ENCODE measurements at regions not wholly inside any gene's neighbourhood (a gene's known extent, or its start where the extent isn't known, plus 50 kb on each side); places are given as distances from the start of the nearest gene placed in this dataset.

- CTCF ChIA-PET = no interaction called here
- Histone ChIP-seq H3K36me3 (ENCODE audit: control insufficient read depth in 2 of 2, insufficient read depth in 2 of 2, low read length in 1 of 2) (no peaks in the 10 kb centered on the region), H3K27ac (ENCODE audit: control insufficient read depth, insufficient read depth) (no peak overlapping the region), H3K9me3 (replicated peaks; ENCODE audit: control insufficient read depth, insufficient read depth, low read length) (no peaks in the 10 kb centered on the region), H4K20me1 (ENCODE audit: control insufficient read depth, insufficient read depth) (no peaks in the 10 kb centered on the region), H3K4me3 (no peak overlapping the region), H2AFZ (ENCODE audit: control insufficient read depth, low read depth, low read length) (no peak overlapping the region), H3K9ac (ENCODE audit: control insufficient read depth, insufficient read depth, low read length) (no peak overlapping the region), H3K79me2 (ENCODE audit: control insufficient read depth, insufficient read depth, low read length) (no peaks in the 10 kb centered on the region), H3K4me1 (ENCODE audit: control insufficient read depth, insufficient read depth, low read length) (no peaks in the 10 kb centered on the region), H3K27me3 (replicated peaks in 1 of 2; ENCODE audit: control insufficient read depth in 2 of 2, insufficient read depth in 2 of 2, low read length in 1 of 2) (no peaks in the 10 kb centered on the region), H3K4me2 (ENCODE audit: control insufficient read depth, insufficient read depth) (no peak overlapping the region)
- no peak for FAIRE-seq
- ATAC-seq = no peak
- no peak for DNase-seq (ENCODE audit: low read depth, low spot score)
- RAD21 ChIA-PET (ENCODE audit: unreplicated experiment) = no interaction called here
- TF ChIP-seq EP300 (IDR thresholded peaks at IDR 0.05; ENCODE audit: borderline replicate concordance in 1 of 2, control insufficient read depth in 1 of 2, low read depth in 2 of 2, low read length in 2 of 2) = no peak
- no peak for TF ChIP-seq YY1 (IDR thresholded peaks at IDR 0.05; ENCODE audit: low read depth, low read length)
- TF ChIP-seq HDGF (IDR thresholded peaks at IDR 0.05) = no peak
- no peak for TF ChIP-seq CBFB (IDR thresholded peaks at IDR 0.05; ENCODE audit: low read depth)
- TF ChIP-seq NR2C1 (IDR thresholded peaks at IDR 0.05) = no peak
- TF ChIP-seq EED (IDR thresholded peaks at IDR 0.05; ENCODE audit: low read depth) = no peak
- TF ChIP-seq ZNF207 (IDR thresholded peaks at IDR 0.05; ENCODE audit: borderline replicate concordance) = no peak
- no peak for TF ChIP-seq NFIC (IDR thresholded peaks at IDR 0.05; ENCODE audit: low read depth, low read length)
- TF ChIP-seq JUNB (IDR thresholded peaks at IDR 0.05) = no peak
- no peak for TF ChIP-seq ESRRA (IDR thresholded peaks at IDR 0.05; ENCODE audit: low read length)
- no peak for TF ChIP-seq SMAD1 (IDR thresholded peaks at IDR 0.05; ENCODE audit: low read depth, partially characterized antibody)
- POLR2A ChIA-PET = no interaction called here
- SMC1A ChIA-PET (ENCODE audit: uncharacterized antibody, unreplicated experiment) = interaction anchor here (0.7 kb wide), 1 partner anchor 394 kb away, joined by 3 read pairs; no protein-coding TSS in a partner anchor
- WGBS (ENCODE audit: insufficient coverage, insufficient replicate concordance, low lambda C conversion rate, missing lambda C conversion rate) = 57% methylated on average over 2 of the region's 2 CpGs
- intact Hi-C loops (cut with micrococcal nuclease; ENCODE audit: unreplicated experiment) (no loop called here), in situ Hi-C loops (cut with MboI) (no loop called here)
- BruUV-seq (replicated peaks) = no TSS peak
Measured at GRCh38 chrX:100477467-100477866, 67.4 kb upstream of the PCDH19 start.

Data from GM12878 (cell line).